Lung microvascular endothelial cell (primary cell): ENCODE measurements at regions not wholly inside any gene's neighbourhood (a gene's known extent, or its start where the extent isn't known, plus 50 kb on each side); places are given as distances from the start of the nearest gene placed in this dataset.

Experiments used
- DNase-seq, 2 donors: peaks; one replicate each; pipeline versions ENCODE4 v3.0.0 to v3.0.0-alpha.2; 2010; ENCODE audit warnings: low read depth in 2 of 2

- DNase-seq: no peak
Measured at GRCh38 chr19:28939236-28939635, 273.7 kb downstream of the UQCRFS1 start.

- DNase-seq: no peak
Measured at GRCh38 chr19:28936001-28936400, 276.9 kb downstream of the UQCRFS1 start.

GRCh38 chr19:28934631-28935030, 278.3 kb downstream of the UQCRFS1 start:
- DNase-seq: no peak

DNA sequence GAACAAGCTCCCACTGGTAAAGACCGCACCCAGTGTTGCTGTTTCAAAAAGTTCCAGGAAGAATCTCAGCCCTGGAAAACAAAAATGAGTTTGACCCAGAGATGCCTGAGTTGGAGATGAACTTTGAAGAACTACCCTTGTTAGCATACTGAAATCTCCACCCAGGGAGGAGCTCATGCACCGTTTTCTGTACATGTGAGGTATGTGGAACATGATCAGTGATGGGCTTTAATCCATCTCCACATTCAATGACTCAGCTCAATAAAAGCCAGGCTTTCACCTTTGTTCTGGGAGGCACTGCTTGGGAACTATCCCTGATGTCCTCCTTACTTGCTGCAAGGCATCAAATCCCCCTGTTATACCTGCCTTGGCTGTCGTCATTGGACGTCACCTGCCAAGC, 279.9 kb downstream of the UQCRFS1 start:
- DNase-seq: no peak

- no peak for DNase-seq
Measured at GRCh38 chr19:28932446-28932845, 280.5 kb downstream of the UQCRFS1 start.

GRCh38 chr19:28929006-28929405, 283.9 kb downstream of the UQCRFS1 start:
- DNase-seq: no peak

GRCh38 chr19:28927456-28927855, 285.5 kb downstream of the UQCRFS1 start:
- DNase-seq: no peak

GRCh38 chr19:28920269-28921066, 292.5 kb downstream of the UQCRFS1 start:
- no peak for DNase-seq

DNA sequence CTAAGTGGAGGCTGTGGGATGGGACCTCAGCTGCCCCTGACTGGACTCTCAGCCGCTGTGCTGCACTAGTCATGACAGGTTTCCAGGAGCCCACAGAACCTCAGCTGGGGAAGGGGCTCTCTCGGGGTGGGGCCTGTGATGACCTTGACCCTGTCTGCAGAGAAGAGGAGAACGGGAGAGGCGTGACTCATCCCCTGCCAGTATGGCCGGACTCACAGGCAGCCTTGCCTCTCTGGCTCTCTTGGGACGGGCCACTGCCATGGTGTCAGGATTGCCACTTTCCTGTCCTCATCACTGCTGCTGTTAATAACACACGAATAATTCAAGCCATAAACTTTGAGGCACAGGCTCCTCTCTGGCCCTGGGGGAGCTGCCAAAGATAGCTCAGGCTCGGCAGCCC, 295.3 kb downstream of the UQCRFS1 start:
- no peak for DNase-seq

GRCh38 chr19:28915737-28916460, 297.1 kb downstream of the UQCRFS1 start:
- no peak for DNase-seq

DNA sequence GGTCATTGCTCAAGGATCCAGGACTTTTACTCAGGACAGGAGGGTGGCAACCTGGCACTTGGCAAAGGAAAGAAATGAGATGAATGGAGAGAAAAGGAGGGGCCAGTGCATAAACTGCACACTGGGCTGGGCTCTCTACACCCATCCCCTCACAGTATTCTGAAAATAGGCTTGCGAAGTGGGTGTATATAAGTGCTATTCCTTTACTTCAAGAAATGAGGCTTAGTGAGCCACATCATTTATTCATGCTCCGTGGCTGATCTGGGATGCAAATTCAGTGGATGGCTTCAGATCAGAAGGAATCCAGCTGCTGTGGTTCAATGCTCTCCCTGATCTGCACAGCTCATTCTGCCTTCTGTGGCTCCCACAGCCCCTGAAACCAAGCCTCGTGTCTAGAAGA, 297.7 kb downstream of the UQCRFS1 start:
- DNase-seq: no peak

- no peak for DNase-seq
Measured at GRCh38 chr19:28914173-28914572, 298.8 kb downstream of the UQCRFS1 start.

DNA sequence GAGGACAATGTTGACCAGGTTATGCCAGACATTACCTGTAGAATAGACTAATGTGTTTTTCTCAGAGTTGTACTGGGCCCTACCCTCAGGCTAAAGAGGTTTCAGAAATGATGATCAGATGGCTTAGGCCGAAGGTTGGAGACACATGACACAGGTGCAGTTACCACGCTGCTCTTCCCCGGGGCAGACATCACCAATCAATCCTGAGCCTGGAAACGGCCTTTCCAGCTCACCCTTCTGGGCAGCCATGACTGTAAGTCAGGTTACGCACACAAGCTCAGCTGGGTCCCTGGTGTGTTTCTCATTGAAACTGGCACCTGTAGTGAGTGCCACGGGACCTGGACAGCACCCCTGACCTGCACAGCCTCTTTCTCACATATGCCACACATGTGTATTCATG, 299.3 kb downstream of the UQCRFS1 start:
- DNase-seq: no peak

- DNase-seq: no peak
Measured at GRCh38 chr19:28908941-28909340, 304.0 kb downstream of the UQCRFS1 start.

GRCh38 chr19:28907534-28907933, 305.4 kb downstream of the UQCRFS1 start:
- no peak for DNase-seq

- no peak for DNase-seq
Measured at GRCh38 chr19:28905996-28906395, 307.0 kb downstream of the UQCRFS1 start.

- DNase-seq: no peak
Measured at GRCh38 chr19:28899703-28900102, 313.2 kb downstream of the UQCRFS1 start.

- no peak for DNase-seq
Measured at GRCh38 chr19:28898249-28898648, 314.7 kb downstream of the UQCRFS1 start.

DNA sequence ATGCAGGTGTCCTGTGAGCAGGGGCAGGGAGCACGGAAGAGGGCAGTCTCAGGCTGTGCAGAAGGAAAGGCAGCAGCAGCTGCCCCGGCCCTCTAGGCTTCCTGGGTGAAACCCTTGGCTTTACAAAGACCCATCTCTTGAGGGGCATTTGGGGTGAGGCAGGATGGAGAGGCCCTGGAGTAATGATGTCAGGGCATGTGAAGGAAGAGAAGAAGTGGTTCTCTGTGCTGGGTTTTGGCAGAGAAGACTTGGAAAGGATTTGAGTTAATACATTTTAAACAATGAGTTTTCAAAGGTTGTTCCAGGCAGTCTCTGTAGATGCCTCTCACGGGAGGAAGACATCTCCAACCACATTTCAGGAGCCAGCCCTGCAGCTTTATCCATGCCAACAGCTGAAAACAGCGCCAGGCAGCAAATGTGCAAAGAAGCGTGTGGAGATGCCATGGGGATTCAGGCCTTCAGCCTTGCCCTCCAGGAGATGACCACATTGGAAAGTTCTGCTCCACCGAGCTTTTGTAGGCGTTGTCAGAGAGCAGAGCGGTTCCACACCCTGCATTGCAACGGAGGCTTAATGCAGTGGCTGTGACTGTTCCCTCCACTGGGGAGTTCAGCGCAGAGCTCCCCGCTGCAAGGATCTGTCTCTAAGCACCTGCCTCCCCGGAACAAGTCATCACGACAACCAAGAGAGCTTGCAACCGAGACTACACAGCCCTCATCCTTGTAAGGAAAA, 322.8 kb downstream of the UQCRFS1 start:
- DNase-seq: no peak

DNA sequence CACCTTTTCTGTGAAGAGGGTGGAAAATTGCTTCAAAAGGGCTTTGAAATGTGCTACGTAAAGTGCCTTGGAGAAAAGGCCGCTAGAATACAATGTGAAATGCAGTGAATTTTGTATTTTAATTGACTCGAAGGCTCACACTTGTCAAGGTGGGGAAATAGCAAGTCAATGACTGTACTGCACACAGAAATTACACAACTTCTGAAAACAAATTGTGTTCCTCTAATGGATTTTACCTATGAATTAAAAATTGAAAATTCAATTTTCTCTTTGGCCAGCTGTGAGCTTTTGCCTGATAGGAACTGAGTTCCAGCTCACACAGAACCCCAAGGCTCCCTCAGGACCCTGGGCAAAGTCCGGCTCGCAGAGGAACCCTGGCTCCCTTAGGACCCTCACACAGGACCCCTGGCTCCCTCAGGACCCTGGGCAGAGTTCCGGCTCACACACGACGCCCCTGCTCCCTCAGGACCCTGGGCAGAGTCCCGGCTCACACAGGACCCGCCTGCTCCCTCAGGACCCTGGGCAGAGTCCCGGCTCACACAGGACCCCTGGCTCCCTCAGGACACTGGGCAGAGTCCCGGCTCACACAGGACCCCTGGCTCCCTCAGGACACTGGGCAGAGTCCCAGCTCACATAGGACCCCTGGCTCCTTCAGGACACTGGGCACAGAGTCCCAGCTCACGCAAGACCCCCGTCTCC, 324.9 kb downstream of the UQCRFS1 start:
- no peak for DNase-seq

DNA sequence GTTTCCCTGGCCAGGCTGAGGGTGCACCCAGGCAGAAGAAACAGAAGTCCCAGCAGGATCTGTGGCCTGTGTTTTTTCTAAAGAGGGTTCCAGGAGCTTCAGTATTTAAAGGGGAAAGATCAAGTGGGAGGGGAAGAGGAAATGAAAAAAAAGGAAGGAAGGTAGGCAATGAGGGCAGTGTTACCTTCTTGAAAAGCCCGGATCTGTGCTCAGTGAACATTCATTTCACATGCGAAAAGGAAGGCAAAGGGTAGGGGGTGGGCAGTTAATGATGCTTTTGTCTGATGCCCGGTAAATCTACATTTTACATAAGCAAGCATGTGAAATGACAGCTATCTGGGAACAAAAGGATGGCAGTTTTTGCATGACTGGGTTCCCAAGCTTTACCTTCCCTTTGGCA, 326.2 kb downstream of the UQCRFS1 start:
- DNase-seq: no peak

GRCh38 chr19:28885965-28886364, 327.0 kb downstream of the UQCRFS1 start:
- DNase-seq: no peak
